RPMI8226 (cell line): ENCODE measurements at regions not wholly inside any gene's neighbourhood (a gene's known extent, or its start where the extent isn't known, plus 50 kb on each side); places are given as distances from the start of the nearest gene placed in this dataset.

Source experiments
- DNase-seq: peaks from one replicate; pipeline ENCODE4 v3.0.0-alpha.2; 2015

- peak; percentile 27 for DNase-seq
Measured at GRCh38 chr2:14303366-14304115, 329.0 kb upstream of the LRATD1 start.

GRCh38 chr2:14304326-14304725 lies 328.2 kb upstream of the LRATD1 start:
- DNase-seq: no peak

- no peak for DNase-seq
Measured at GRCh38 chr2:14306268-14306861, 326.2 kb upstream of the LRATD1 start.

- DNase-seq: no peak
Measured at GRCh38 chr2:14313341-14313740, 319.2 kb upstream of the LRATD1 start.

- no peak for DNase-seq
Measured at GRCh38 chr2:14316594-14316993, 315.9 kb upstream of the LRATD1 start.

- no peak for DNase-seq
Measured at GRCh38 chr2:14321357-14321756, 311.2 kb upstream of the LRATD1 start.

- DNase-seq: no peak
Measured at GRCh38 chr2:14322306-14322705, 310.2 kb upstream of the LRATD1 start.

GRCh38 chr2:14324308-14324707 lies 308.2 kb upstream of the LRATD1 start:
- DNase-seq: no peak

GRCh38 chr2:14330884-14331283 lies 301.6 kb upstream of the LRATD1 start:
- no peak for DNase-seq

GRCh38 chr2:14336759-14337382 lies 295.6 kb upstream of the LRATD1 start:
- DNase-seq: no peak

GRCh38 chr2:14340703-14341102 lies 291.8 kb upstream of the LRATD1 start:
- DNase-seq: no peak

- DNase-seq: no peak
Measured at GRCh38 chr2:14342313-14342712, 290.2 kb upstream of the LRATD1 start.

GRCh38 chr2:14344355-14344754 lies 288.2 kb upstream of the LRATD1 start:
- no peak for DNase-seq

GRCh38 chr2:14348247-14348646 lies 284.3 kb upstream of the LRATD1 start:
- DNase-seq: no peak

- DNase-seq: no peak
Measured at GRCh38 chr2:14350856-14351255, 281.7 kb upstream of the LRATD1 start.

- no peak for DNase-seq
Measured at GRCh38 chr2:14352067-14352466, 280.4 kb upstream of the LRATD1 start.

GRCh38 chr2:14354231-14354630 lies 278.3 kb upstream of the LRATD1 start:
- no peak for DNase-seq

- DNase-seq: no peak
Measured at GRCh38 chr2:14355102-14355501, 277.4 kb upstream of the LRATD1 start.

- no peak for DNase-seq
Measured at GRCh38 chr2:14358339-14358738, 274.2 kb upstream of the LRATD1 start.

GRCh38 chr2:14358774-14359173 lies 273.7 kb upstream of the LRATD1 start:
- DNase-seq: no peak

GRCh38 chr2:14363137-14363536 lies 269.4 kb upstream of the LRATD1 start:
- DNase-seq: no peak

GRCh38 chr2:14363976-14364375 lies 268.5 kb upstream of the LRATD1 start:
- DNase-seq: no peak

GRCh38 chr2:14364471-14364870 lies 268.0 kb upstream of the LRATD1 start:
- no peak for DNase-seq

GRCh38 chr2:14385043-14385442 lies 247.5 kb upstream of the LRATD1 start:
- no peak for DNase-seq
